ENCODE measurements at regions not wholly inside any gene's neighbourhood (a gene's known extent, or its start where the extent isn't known, plus 50 kb on each side); places are given as distances from the start of the nearest gene placed in this dataset.

GRCh38 chrX:131779306-131779705 is 235.4 kb downstream of the OR13H1 start:
- peaks cover 16% of the 10 kb centered on the region for H3K4me1 ChIP-seq (ENCODE audit: control insufficient read depth, insufficient read depth, low read length)
- peak overlapping the region; percentile 85 for H3K4me3 ChIP-seq (ENCODE audit: low read length)
- H3K9me3 ChIP-seq (ENCODE audit: control insufficient read depth, low read length): no peaks in the 10 kb centered on the region
- H3K27me3 ChIP-seq (replicated peaks; ENCODE audit: control insufficient read depth, insufficient read depth, low read length): no peaks in the 10 kb centered on the region
- peak overlapping the region; percentile 86 for H3K9ac ChIP-seq (ENCODE audit: low read length)
- no peaks in the 10 kb centered on the region for H3K36me3 ChIP-seq (ENCODE audit: control insufficient read depth, insufficient read depth, low read length, severe bottlenecking)
- no peak for DNase-seq (ENCODE audit: low read depth)

- DNase-seq (ENCODE audit: low read depth): no peak
- no peak overlapping the region for H3K9ac ChIP-seq (ENCODE audit: low read length)
- H3K36me3 ChIP-seq (ENCODE audit: control insufficient read depth, insufficient read depth, low read length, severe bottlenecking): no peaks in the 10 kb centered on the region
- peaks cover 16% of the 10 kb centered on the region for H3K4me1 ChIP-seq (ENCODE audit: control insufficient read depth, insufficient read depth, low read length)
- H3K4me3 ChIP-seq (ENCODE audit: low read length): no peak overlapping the region
- H3K9me3 ChIP-seq (ENCODE audit: control insufficient read depth, low read length): no peaks in the 10 kb centered on the region
- H3K27me3 ChIP-seq (replicated peaks; ENCODE audit: control insufficient read depth, insufficient read depth, low read length): no peaks in the 10 kb centered on the region
Measured at GRCh38 chrX:131779741-131780140, 235.9 kb downstream of the OR13H1 start.

GRCh38 chrX:131782646-131783045 is 238.8 kb downstream of the OR13H1 start:
- DNase-seq (ENCODE audit: low read depth): no peak
- peaks cover 16% of the 10 kb centered on the region for H3K4me1 ChIP-seq (ENCODE audit: control insufficient read depth, insufficient read depth, low read length)
- H3K9ac ChIP-seq (ENCODE audit: low read length): no peak overlapping the region
- H3K27me3 ChIP-seq (replicated peaks; ENCODE audit: control insufficient read depth, insufficient read depth, low read length): no peaks in the 10 kb centered on the region
- peaks cover 2% of the 10 kb centered on the region for H3K9me3 ChIP-seq (ENCODE audit: control insufficient read depth, low read length)
- H3K4me3 ChIP-seq (ENCODE audit: low read length): no peak overlapping the region
- H3K36me3 ChIP-seq (ENCODE audit: control insufficient read depth, insufficient read depth, low read length, severe bottlenecking): no peaks in the 10 kb centered on the region

- Histone ChIP-seq H3K36me3 (ENCODE audit: control insufficient read depth, insufficient read depth, low read length, severe bottlenecking) (no peaks in the 10 kb centered on the region), H3K9ac (ENCODE audit: low read length) (no peak overlapping the region), H3K9me3 (ENCODE audit: control insufficient read depth, low read length) (peaks cover 4% of the 10 kb centered on the region), H3K4me1 (ENCODE audit: control insufficient read depth, insufficient read depth, low read length) (peaks cover 9% of the 10 kb centered on the region), H3K27me3 (replicated peaks; ENCODE audit: control insufficient read depth, insufficient read depth, low read length) (peaks cover 4% of the 10 kb centered on the region), H3K4me3 (ENCODE audit: low read length) (peak overlapping the region; percentile 31)
- peak; percentile 88 for DNase-seq (ENCODE audit: low read depth)
Measured at GRCh38 chrX:131783555-131784308, 239.4 kb upstream of the STK26 start.

GRCh38 chrX:131789664-131790063 is 233.4 kb upstream of the STK26 start:
- Histone ChIP-seq H3K4me3 (ENCODE audit: low read length) (no peak overlapping the region), H3K36me3 (ENCODE audit: control insufficient read depth, insufficient read depth, low read length, severe bottlenecking) (no peaks in the 10 kb centered on the region), H3K9me3 (ENCODE audit: control insufficient read depth, low read length) (peaks cover 4% of the 10 kb centered on the region), H3K27me3 (replicated peaks; ENCODE audit: control insufficient read depth, insufficient read depth, low read length) (peaks cover 4% of the 10 kb centered on the region), H3K9ac (ENCODE audit: low read length) (no peak overlapping the region), H3K4me1 (ENCODE audit: control insufficient read depth, insufficient read depth, low read length) (peaks cover 7% of the 10 kb centered on the region)
- DNase-seq (ENCODE audit: low read depth): peak; percentile 5

GRCh38 chrX:131791608-131792355 is 231.3 kb upstream of the STK26 start:
- H3K9ac ChIP-seq (ENCODE audit: low read length): peak overlapping the region; percentile 64
- peaks cover 4% of the 10 kb centered on the region for H3K27me3 ChIP-seq (replicated peaks; ENCODE audit: control insufficient read depth, insufficient read depth, low read length)
- peak; percentile 28 for DNase-seq (ENCODE audit: low read depth)
- H3K36me3 ChIP-seq (ENCODE audit: control insufficient read depth, insufficient read depth, low read length, severe bottlenecking): no peaks in the 10 kb centered on the region
- H3K4me1 ChIP-seq (ENCODE audit: control insufficient read depth, insufficient read depth, low read length): peaks cover 7% of the 10 kb centered on the region
- H3K4me3 ChIP-seq (ENCODE audit: low read length): peak overlapping the region; percentile 79
- peaks cover 4% of the 10 kb centered on the region for H3K9me3 ChIP-seq (ENCODE audit: control insufficient read depth, low read length)

GRCh38 chrX:131792356-131792749 is 230.7 kb upstream of the STK26 start:
- Histone ChIP-seq H3K9ac (ENCODE audit: low read length) (peak overlapping the region; percentile 74), H3K27me3 (replicated peaks; ENCODE audit: control insufficient read depth, insufficient read depth, low read length) (peaks cover 5% of the 10 kb centered on the region), H3K9me3 (ENCODE audit: control insufficient read depth, low read length) (peaks cover 4% of the 10 kb centered on the region), H3K4me3 (ENCODE audit: low read length) (peak overlapping the region; percentile 79), H3K4me1 (ENCODE audit: control insufficient read depth, insufficient read depth, low read length) (peaks cover 7% of the 10 kb centered on the region), H3K36me3 (ENCODE audit: control insufficient read depth, insufficient read depth, low read length, severe bottlenecking) (no peaks in the 10 kb centered on the region)
- DNase-seq (ENCODE audit: low read depth): peak; percentile 92

- peak; percentile 99 for DNase-seq (ENCODE audit: low read depth)
- Histone ChIP-seq H3K9me3 (ENCODE audit: control insufficient read depth, low read length) (no peaks in the 10 kb centered on the region), H3K36me3 (ENCODE audit: control insufficient read depth, insufficient read depth, low read length, severe bottlenecking) (no peaks in the 10 kb centered on the region), H3K4me3 (ENCODE audit: low read length) (peak overlapping the region; percentile 79), H3K27me3 (replicated peaks; ENCODE audit: control insufficient read depth, insufficient read depth, low read length) (peaks cover 11% of the 10 kb centered on the region), H3K9ac (ENCODE audit: low read length) (peak overlapping the region; percentile 74), H3K4me1 (ENCODE audit: control insufficient read depth, insufficient read depth, low read length) (peaks cover 7% of the 10 kb centered on the region)
Measured at GRCh38 chrX:131792789-131793462, 230.2 kb upstream of the STK26 start.

GRCh38 chrX:131795442-131796229 is 227.5 kb upstream of the STK26 start:
- peaks cover 13% of the 10 kb centered on the region for H3K27me3 ChIP-seq (replicated peaks; ENCODE audit: control insufficient read depth, insufficient read depth, low read length)
- peaks cover 7% of the 10 kb centered on the region for H3K4me1 ChIP-seq (ENCODE audit: control insufficient read depth, insufficient read depth, low read length)
- H3K4me3 ChIP-seq (ENCODE audit: low read length): no peak overlapping the region
- no peaks in the 10 kb centered on the region for H3K9me3 ChIP-seq (ENCODE audit: control insufficient read depth, low read length)
- H3K9ac ChIP-seq (ENCODE audit: low read length): no peak overlapping the region
- no peak for DNase-seq (ENCODE audit: low read depth)
- no peaks in the 10 kb centered on the region for H3K36me3 ChIP-seq (ENCODE audit: control insufficient read depth, insufficient read depth, low read length, severe bottlenecking)

GRCh38 chrX:131801066-131801465 is 222.0 kb upstream of the STK26 start:
- peak; percentile 52 for DNase-seq (ENCODE audit: low read depth)
- no peaks in the 10 kb centered on the region for H3K36me3 ChIP-seq (ENCODE audit: control insufficient read depth, insufficient read depth, low read length, severe bottlenecking)
- H3K27me3 ChIP-seq (replicated peaks; ENCODE audit: control insufficient read depth, insufficient read depth, low read length): peaks cover 14% of the 10 kb centered on the region
- H3K9me3 ChIP-seq (ENCODE audit: control insufficient read depth, low read length): no peaks in the 10 kb centered on the region
- H3K4me3 ChIP-seq (ENCODE audit: low read length): no peak overlapping the region
- no peak overlapping the region for H3K9ac ChIP-seq (ENCODE audit: low read length)
- peaks cover 19% of the 10 kb centered on the region for H3K4me1 ChIP-seq (ENCODE audit: control insufficient read depth, insufficient read depth, low read length)

All from adipocyte (in vitro differentiated cells).